SK-N-SH treated with all-trans-retinoic acid at 6 μM for 48 hours (cell line): ENCODE measurements at regions not wholly inside any gene's neighbourhood (a gene's known extent, or its start where the extent isn't known, plus 50 kb on each side); places are given as distances from the start of the nearest gene placed in this dataset.

Experiments used
- ATAC-seq: fragments of 200-7000 bp; cut with Tn5 transposase; 3 replicates; pipeline ENCODE4 v1.9.1; 2020; ENCODE audit warnings: mild to moderate bottlenecking, moderate library complexity
- ARNTL ChIP-seq: fragments of 450-650 bp; formaldehyde crosslinking; IDR thresholded peaks from 2 replicates; pipeline ENCODE4 v1.5.0; 2020; ENCODE audit warnings: low read depth, mild to moderate bottlenecking, moderate library complexity, borderline replicate concordance
- CSDC2 ChIP-seq: fragments of 250-450 bp; sonication (Bioruptor Pico); IDR thresholded peaks from 2 replicates; pipeline ENCODE4 v1.5.0; 2020; ENCODE audit warnings: mild to moderate bottlenecking, moderate library complexity
- ESRRG ChIP-seq: fragments of 250-450 bp; sonication (Bioruptor Pico); IDR thresholded peaks from 2 replicates; pipeline ENCODE4 v1.6.1; 2021; ENCODE audit warnings: mild to moderate bottlenecking
- GLIS3 ChIP-seq: fragments of 250-450 bp; sonication (Bioruptor Pico); IDR thresholded peaks from 2 replicates; pipeline ENCODE4 v1.5.0; 2020; ENCODE audit warnings: mild to moderate bottlenecking, moderate library complexity
- OSR1 ChIP-seq: fragments of 250-450 bp; sonication (Bioruptor Pico); IDR thresholded peaks from 2 replicates; pipeline ENCODE4 v1.8.0; 2022; ENCODE audit warnings: moderate library complexity, mild to moderate bottlenecking, inconsistent platforms
- PPARA ChIP-seq: fragments of 250-450 bp; sonication (Bioruptor Pico); IDR thresholded peaks from 2 replicates; pipeline ENCODE4 v1.5.0; 2020; ENCODE audit warnings: mild to moderate bottlenecking, borderline replicate concordance
- SNAI2 ChIP-seq: fragments of 250-450 bp; sonication (Bioruptor Pico); IDR thresholded peaks from 2 replicates; pipeline ENCODE4 v1.5.0; 2020; ENCODE audit warnings: mild to moderate bottlenecking, moderate library complexity
- TCF4 ChIP-seq: fragments of 250-450 bp; sonication (Bioruptor Pico); IDR thresholded peaks from 2 replicates; pipeline ENCODE4 v1.8.0; 2021; ENCODE audit warnings: mild to moderate bottlenecking, moderate library complexity, borderline replicate concordance
- TOX ChIP-seq: fragments of 250-450 bp; sonication (Bioruptor Pico); IDR thresholded peaks from 2 replicates; pipeline ENCODE4 v1.8.0; 2021; ENCODE audit warnings: mild to moderate bottlenecking, moderate library complexity, borderline replicate concordance
- ZC3H10 ChIP-seq: fragments of 250-450 bp; sonication (Bioruptor Pico); IDR thresholded peaks from 2 replicates; pipeline ENCODE4 v1.5.1; 2021; ENCODE audit warnings: mild to moderate bottlenecking, moderate library complexity
- ZFP3 ChIP-seq: fragments of 250-450 bp; sonication (Bioruptor Pico); IDR thresholded peaks from 2 replicates; pipeline ENCODE4 v1.5.0; 2020; ENCODE audit warnings: mild to moderate bottlenecking, moderate library complexity
- ZFP30 ChIP-seq: fragments of 450-650 bp; formaldehyde crosslinking; IDR thresholded peaks from 2 replicates; pipeline ENCODE4 v1.5.0; 2022; ENCODE audit warnings: mild to moderate bottlenecking, moderate library complexity
- ZNF565 ChIP-seq: fragments of 450-650 bp; formaldehyde crosslinking; conservative IDR thresholded peaks from 2 replicates; pipeline ENCODE4 v1.5.0; 2020; ENCODE audit warnings: low read depth, mild to moderate bottlenecking, moderate library complexity
- ZNF70 ChIP-seq: fragments of 450-650 bp; formaldehyde crosslinking; IDR thresholded peaks from 2 replicates; pipeline ENCODE4 v1.5.0; 2020; ENCODE audit warnings: mild to moderate bottlenecking, moderate library complexity
- ZNF8 ChIP-seq: fragments of 450-650 bp; formaldehyde crosslinking; IDR thresholded peaks from 2 replicates; pipeline ENCODE4 v1.5.0; 2020; ENCODE audit warnings: mild to moderate bottlenecking, moderate library complexity
- TF ChIP-seq, protein P1 (sequence below): fragments of 250-450 bp; sonication (Bioruptor Pico); IDR thresholded peaks from 2 replicates; pipeline ENCODE4 v1.5.0; 2020; ENCODE audit warnings: mild to moderate bottlenecking, moderate library complexity
- TF ChIP-seq, protein P2 (sequence below): fragments of 250-450 bp; sonication (Bioruptor Pico); IDR thresholded peaks from 2 replicates; pipeline ENCODE4 v1.5.1; 2020; ENCODE audit warnings: low read depth, mild to moderate bottlenecking, moderate library complexity
- TF ChIP-seq, protein P3 (sequence below): fragments of 250-450 bp; sonication (Bioruptor Pico); IDR thresholded peaks from 2 replicates; pipeline ENCODE4 v1.8.0; 2020; ENCODE audit warnings: mild to moderate bottlenecking, moderate library complexity, borderline replicate concordance
- TF ChIP-seq, protein P4 (sequence below): fragments of 250-450 bp; sonication (Bioruptor Pico); IDR thresholded peaks from 2 replicates; pipeline ENCODE4 v1.5.1; 2021; ENCODE audit warnings: mild to moderate bottlenecking, moderate library complexity
- TF ChIP-seq, protein P5 (sequence below): fragments of 250-450 bp; sonication (Bioruptor Pico); IDR thresholded peaks from 2 replicates; pipeline ENCODE4 v1.8.0; 2021; ENCODE audit warnings: low read depth, mild to moderate bottlenecking, moderate library complexity, borderline replicate concordance

DNA sequence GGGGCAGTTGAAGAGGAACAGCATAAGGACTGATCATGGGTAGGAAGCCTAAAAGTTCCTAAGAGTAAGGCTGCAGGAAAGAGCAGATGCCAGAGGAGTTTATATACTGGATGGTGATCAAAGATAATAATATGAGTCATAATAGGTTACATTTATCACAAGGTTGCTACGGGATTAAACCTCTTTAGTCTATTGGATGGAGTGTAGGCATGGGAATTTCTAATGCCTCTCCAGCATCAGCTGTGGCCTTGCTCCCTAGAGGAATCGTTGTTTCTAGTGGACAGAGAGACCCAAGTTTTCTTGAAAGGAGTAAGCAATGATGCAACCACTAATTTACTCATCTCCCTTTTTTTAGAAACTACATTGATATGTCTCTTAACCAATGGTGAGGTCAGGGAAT is 213.4 kb downstream of the GPR37 start:
- ATAC-seq = no peak
- no peak for TF ChIP-seq ZFP3 (CRISPR knock-in tag)
- no peak for TF ChIP-seq PPARA
- no peak for TF ChIP-seq TCF4
- no peak for TF ChIP-seq ZNF565
- TF ChIP-seq TOX (CRISPR knock-in tag) = no peak
- TF ChIP-seq, protein P1, sequence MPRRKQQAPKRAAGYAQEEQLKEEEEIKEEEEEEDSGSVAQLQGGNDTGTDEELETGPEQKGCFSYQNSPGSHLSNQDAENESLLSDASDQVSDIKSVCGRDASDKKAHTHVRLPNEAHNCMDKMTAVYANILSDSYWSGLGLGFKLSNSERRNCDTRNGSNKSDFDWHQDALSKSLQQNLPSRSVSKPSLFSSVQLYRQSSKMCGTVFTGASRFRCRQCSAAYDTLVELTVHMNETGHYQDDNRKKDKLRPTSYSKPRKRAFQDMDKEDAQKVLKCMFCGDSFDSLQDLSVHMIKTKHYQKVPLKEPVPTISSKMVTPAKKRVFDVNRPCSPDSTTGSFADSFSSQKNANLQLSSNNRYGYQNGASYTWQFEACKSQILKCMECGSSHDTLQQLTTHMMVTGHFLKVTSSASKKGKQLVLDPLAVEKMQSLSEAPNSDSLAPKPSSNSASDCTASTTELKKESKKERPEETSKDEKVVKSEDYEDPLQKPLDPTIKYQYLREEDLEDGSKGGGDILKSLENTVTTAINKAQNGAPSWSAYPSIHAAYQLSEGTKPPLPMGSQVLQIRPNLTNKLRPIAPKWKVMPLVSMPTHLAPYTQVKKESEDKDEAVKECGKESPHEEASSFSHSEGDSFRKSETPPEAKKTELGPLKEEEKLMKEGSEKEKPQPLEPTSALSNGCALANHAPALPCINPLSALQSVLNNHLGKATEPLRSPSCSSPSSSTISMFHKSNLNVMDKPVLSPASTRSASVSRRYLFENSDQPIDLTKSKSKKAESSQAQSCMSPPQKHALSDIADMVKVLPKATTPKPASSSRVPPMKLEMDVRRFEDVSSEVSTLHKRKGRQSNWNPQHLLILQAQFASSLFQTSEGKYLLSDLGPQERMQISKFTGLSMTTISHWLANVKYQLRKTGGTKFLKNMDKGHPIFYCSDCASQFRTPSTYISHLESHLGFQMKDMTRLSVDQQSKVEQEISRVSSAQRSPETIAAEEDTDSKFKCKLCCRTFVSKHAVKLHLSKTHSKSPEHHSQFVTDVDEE = no peak
- no peak for TF ChIP-seq GLIS3 (CRISPR knock-in tag)
- no peak for TF ChIP-seq OSR1
- TF ChIP-seq, protein P2, sequence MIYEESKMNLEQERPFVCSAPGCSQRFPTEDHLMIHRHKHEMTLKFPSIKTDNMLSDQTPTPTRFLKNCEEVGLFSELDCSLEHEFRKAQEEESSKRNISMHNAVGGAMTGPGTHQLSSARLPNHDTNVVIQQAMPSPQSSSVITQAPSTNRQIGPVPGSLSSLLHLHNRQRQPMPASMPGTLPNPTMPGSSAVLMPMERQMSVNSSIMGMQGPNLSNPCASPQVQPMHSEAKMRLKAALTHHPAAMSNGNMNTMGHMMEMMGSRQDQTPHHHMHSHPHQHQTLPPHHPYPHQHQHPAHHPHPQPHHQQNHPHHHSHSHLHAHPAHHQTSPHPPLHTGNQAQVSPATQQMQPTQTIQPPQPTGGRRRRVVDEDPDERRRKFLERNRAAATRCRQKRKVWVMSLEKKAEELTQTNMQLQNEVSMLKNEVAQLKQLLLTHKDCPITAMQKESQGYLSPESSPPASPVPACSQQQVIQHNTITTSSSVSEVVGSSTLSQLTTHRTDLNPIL (CRISPR knock-in tag) = no peak
- TF ChIP-seq SNAI2 (CRISPR knock-in tag) = no peak
- TF ChIP-seq, protein P3, sequence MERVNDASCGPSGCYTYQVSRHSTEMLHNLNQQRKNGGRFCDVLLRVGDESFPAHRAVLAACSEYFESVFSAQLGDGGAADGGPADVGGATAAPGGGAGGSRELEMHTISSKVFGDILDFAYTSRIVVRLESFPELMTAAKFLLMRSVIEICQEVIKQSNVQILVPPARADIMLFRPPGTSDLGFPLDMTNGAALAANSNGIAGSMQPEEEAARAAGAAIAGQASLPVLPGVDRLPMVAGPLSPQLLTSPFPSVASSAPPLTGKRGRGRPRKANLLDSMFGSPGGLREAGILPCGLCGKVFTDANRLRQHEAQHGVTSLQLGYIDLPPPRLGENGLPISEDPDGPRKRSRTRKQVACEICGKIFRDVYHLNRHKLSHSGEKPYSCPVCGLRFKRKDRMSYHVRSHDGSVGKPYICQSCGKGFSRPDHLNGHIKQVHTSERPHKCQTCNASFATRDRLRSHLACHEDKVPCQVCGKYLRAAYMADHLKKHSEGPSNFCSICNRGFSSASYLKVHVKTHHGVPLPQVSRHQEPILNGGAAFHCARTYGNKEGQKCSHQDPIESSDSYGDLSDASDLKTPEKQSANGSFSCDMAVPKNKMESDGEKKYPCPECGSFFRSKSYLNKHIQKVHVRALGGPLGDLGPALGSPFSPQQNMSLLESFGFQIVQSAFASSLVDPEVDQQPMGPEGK (CRISPR knock-in tag) = no peak
- no peak for TF ChIP-seq CSDC2 (CRISPR knock-in tag)
- no peak for TF ChIP-seq ESRRG (CRISPR knock-in tag)
- TF ChIP-seq, protein P4, sequence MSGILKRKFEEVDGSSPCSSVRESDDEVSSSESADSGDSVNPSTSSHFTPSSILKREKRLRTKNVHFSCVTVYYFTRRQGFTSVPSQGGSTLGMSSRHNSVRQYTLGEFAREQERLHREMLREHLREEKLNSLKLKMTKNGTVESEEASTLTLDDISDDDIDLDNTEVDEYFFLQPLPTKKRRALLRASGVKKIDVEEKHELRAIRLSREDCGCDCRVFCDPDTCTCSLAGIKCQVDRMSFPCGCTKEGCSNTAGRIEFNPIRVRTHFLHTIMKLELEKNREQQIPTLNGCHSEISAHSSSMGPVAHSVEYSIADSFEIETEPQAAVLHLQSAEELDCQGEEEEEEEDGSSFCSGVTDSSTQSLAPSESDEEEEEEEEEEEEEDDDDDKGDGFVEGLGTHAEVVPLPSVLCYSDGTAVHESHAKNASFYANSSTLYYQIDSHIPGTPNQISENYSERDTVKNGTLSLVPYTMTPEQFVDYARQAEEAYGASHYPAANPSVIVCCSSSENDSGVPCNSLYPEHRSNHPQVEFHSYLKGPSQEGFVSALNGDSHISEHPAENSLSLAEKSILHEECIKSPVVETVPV = no peak
- TF ChIP-seq, all 23 proteins: peak for 0

DNA sequence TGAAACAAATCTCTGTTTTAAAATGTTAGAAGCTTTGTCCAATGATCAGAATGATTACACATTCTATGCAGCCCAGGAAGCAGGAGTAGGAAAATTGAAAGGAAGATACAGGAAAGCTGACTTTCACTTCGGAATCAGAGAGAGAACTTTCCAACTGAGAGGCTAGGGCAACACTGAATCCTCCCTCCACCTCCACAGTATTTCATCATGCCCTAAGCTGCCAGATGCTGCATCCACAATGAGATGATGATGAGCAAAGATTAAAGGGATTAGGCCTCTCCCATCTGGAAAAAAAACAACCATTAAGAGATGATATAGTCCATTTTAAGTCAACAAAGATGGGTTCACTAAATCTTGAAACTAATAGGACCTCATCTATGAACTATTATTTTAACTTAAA is 215.6 kb downstream of the GPR37 start:
- TF ChIP-seq OSR1 (no peak), ZNF565 (no peak), ZFP30 (CRISPR knock-in tag) (no peak), ESRRG (CRISPR knock-in tag) (no peak), CSDC2 (CRISPR knock-in tag) (no peak), ARNTL (no peak), ZNF70 (CRISPR knock-in tag) (no peak), ZC3H10 (no peak), TCF4 (no peak), ZFP3 (CRISPR knock-in tag) (no peak), ZNF8 (CRISPR knock-in tag) (no peak), PPARA (no peak)
- TF ChIP-seq, protein P4 = no peak
- TF ChIP-seq, protein P2 (CRISPR knock-in tag) = no peak
- TF ChIP-seq, protein P5, sequence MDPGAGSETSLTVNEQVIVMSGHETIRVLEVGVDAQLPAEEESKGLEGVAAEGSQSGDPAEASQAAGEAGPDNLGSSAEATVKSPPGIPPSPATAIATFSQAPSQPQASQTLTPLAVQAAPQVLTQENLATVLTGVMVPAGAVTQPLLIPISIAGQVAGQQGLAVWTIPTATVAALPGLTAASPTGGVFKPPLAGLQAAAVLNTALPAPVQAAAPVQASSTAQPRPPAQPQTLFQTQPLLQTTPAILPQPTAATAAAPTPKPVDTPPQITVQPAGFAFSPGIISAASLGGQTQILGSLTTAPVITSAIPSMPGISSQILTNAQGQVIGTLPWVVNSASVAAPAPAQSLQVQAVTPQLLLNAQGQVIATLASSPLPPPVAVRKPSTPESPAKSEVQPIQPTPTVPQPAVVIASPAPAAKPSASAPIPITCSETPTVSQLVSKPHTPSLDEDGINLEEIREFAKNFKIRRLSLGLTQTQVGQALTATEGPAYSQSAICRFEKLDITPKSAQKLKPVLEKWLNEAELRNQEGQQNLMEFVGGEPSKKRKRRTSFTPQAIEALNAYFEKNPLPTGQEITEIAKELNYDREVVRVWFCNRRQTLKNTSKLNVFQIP (CRISPR knock-in tag) = no peak
- TF ChIP-seq, protein P1 = no peak
- ATAC-seq = no peak
